Esophagus squamous epithelium (tissue), 5 donors: ENCODE measurements at regions not wholly inside any gene's neighbourhood (a gene's known extent, or its start where the extent isn't known, plus 50 kb on each side); places are given as distances from the start of the nearest gene placed in this dataset.

Experiments
- DNase-seq: peaks from one replicate; lab custom pipeline; 2025; lab: John Stamatoyannopoulos, UW
- H3K27ac ChIP-seq, 4 donors: fragments of 200-600 bp; sonication (generic); one replicate each; pipeline ENCODE4 v1.5.1; 2016 to 2019; ENCODE audit warnings: mild to moderate bottlenecking in 1 of 4
- H3K27me3 ChIP-seq, 4 donors: fragments of 200-600 bp; sonication (generic); 1 replicate in 3 of 4; 2 replicates in 1 of 4; pipeline versions ENCODE4 v1.5.1 to v1.6.0; 2017 to 2021; ENCODE audit warnings: antibody characterized with exemption in 1 of 4
- H3K36me3 ChIP-seq, 3 donors: fragments of 200-600 bp; sonication (generic); one replicate each; pipeline ENCODE4 v1.5.1; 2016 to 2019
- H3K4me1 ChIP-seq, 3 donors: fragments of 200-600 bp; sonication (generic); one replicate each; pipeline ENCODE4 v1.5.1; 2017 to 2019
- H3K4me3 ChIP-seq, 4 donors: fragments of 200-600 bp; sonication (generic); 1 replicate in 3 of 4; 2 replicates in 1 of 4; pipeline ENCODE4 v1.5.1; 2016 to 2019; ENCODE audit warnings: mild to moderate bottlenecking in 2 of 4, moderate library complexity in 1 of 4
- H3K9me3 ChIP-seq, 3 donors: fragments of 200-600 bp; sonication (generic); one replicate each; pipeline ENCODE4 v1.5.1; 2016 to 2019
- CTCF ChIP-seq, 6 experiments: fragments of 450-650 bp in 4 of 6; fragments of 200-600 bp in 2 of 6; sonication (generic) in 2 of 6; IDR thresholded peaks; one replicate each; pipeline ENCODE4 v1.5.1; 2016 to 2019; ENCODE audit warnings: antibody characterized with exemption in 6 of 6, mild to moderate bottlenecking in 4 of 6, moderate library complexity in 4 of 6
- POLR2A ChIP-seq, 4 donors: fragments of 450-650 bp; IDR thresholded peaks; one replicate each; pipeline ENCODE4 v1.6.1; 2017; ENCODE audit warnings: antibody characterized with exemption in 4 of 4, mild to moderate bottlenecking in 4 of 4, moderate library complexity in 3 of 4
- WGBS, 2 donors: methylation state at CpG; one replicate each; pipeline ENCODE4 v1.1.5; 2018; 5-methylcytosine and 5-hydroxymethylcytosine counted together
- intact Hi-C: fragments of 100-400 bp; cut with DNase I; formaldehyde crosslinking; loops from one replicate; pipeline ENCODE4 v1.15.0; 2022
- donor health status: DM: yes; HTN: yes; CAD: no.

GRCh38 chr12:67442896-67443295, 173.7 kb downstream of the CAND1 start:
- Histone ChIP-seq H3K27ac (no peak overlapping the region), H3K27me3 (no peaks in the 10 kb centered on the region), H3K9me3 (no peaks in the 10 kb centered on the region), H3K4me3 (no peak overlapping the region), H3K36me3 (no peaks in the 10 kb centered on the region), H3K4me1 (peaks cover 0 to 13% (median 3%) of the 10 kb centered on the region in 3 donors)
- DNase-seq, result no peak
- no peak for TF ChIP-seq POLR2A (IDR thresholded peaks at IDR 0.05)
- TF ChIP-seq CTCF (IDR thresholded peaks at IDR 0.05), result no peak
- intact Hi-C loops, result loop anchor here (10.0 kb wide), 2 partner anchors 88 to 502 kb away; no protein-coding TSS in a partner anchor
- 78 to 86% methylated on average over 8 of the region's 8 CpGs for WGBS, 2 donors

GRCh38 chr12:67444542-67444941, 175.4 kb downstream of the CAND1 start:
- no peak overlapping the region for H3K27ac ChIP-seq
- H3K9me3 ChIP-seq, result no peaks in the 10 kb centered on the region
- no peak for DNase-seq
- H3K4me1 ChIP-seq, result peaks cover 0 to 13% (median 3%) of the 10 kb centered on the region in 3 donors
- intact Hi-C loops, result loop anchor here (10.0 kb wide), 2 partner anchors 90 to 500 kb away; no protein-coding TSS in a partner anchor
- H3K36me3 ChIP-seq, result no peaks in the 10 kb centered on the region
- H3K27me3 ChIP-seq, result no peaks in the 10 kb centered on the region
- no peak overlapping the region for H3K4me3 ChIP-seq
- no peak for TF ChIP-seq POLR2A (IDR thresholded peaks at IDR 0.05)
- WGBS, 2 donors, result 67 to 85% methylated on average over 5 of the region's 5 CpGs

- intact Hi-C loops, result loop anchor here (10.0 kb wide), 2 partner anchors 92 to 498 kb away; no protein-coding TSS in a partner anchor
- H3K36me3 ChIP-seq, result no peaks in the 10 kb centered on the region
- 77 to 89% methylated on average over 5 of the region's 5 CpGs for WGBS, 2 donors
Measured at GRCh38 chr12:67446716-67447115, 177.6 kb downstream of the CAND1 start.

GRCh38 chr12:67447180-67447579, 178.0 kb downstream of the CAND1 start:
- Histone ChIP-seq H3K4me1 (peaks cover 0 to 4% (median 0%) of the 10 kb centered on the region in 3 donors), H3K27ac (no peak overlapping the region), H3K4me3 (no peak overlapping the region), H3K9me3 (no peaks in the 10 kb centered on the region), H3K36me3 (no peaks in the 10 kb centered on the region), H3K27me3 (no peaks in the 10 kb centered on the region)
- no peak for DNase-seq
- intact Hi-C loops, result loop anchor here (10.0 kb wide), 2 partner anchors 92 to 498 kb away; no protein-coding TSS in a partner anchor
- TF ChIP-seq CTCF (IDR thresholded peaks at IDR 0.05) (no peak), POLR2A (IDR thresholded peaks at IDR 0.05) (no peak)

More at GRCh38 chr12:67446716-67447115, 177.6 kb downstream of the CAND1 start:
- peaks cover 0 to 9% (median under 1%) of the 10 kb centered on the region in 3 donors for H3K4me1 ChIP-seq
- DNase-seq, result no peak
- H3K27ac ChIP-seq, result no peak overlapping the region
- TF ChIP-seq POLR2A (IDR thresholded peaks at IDR 0.05), result no peak
- no peak for TF ChIP-seq CTCF (IDR thresholded peaks at IDR 0.05)
- no peaks in the 10 kb centered on the region for H3K9me3 ChIP-seq
- H3K4me3 ChIP-seq, result no peak overlapping the region
- no peaks in the 10 kb centered on the region for H3K27me3 ChIP-seq

GRCh38 chr12:67449591-67450052, 180.5 kb downstream of the CAND1 start:
- no peaks in the 10 kb centered on the region for H3K27me3 ChIP-seq
- no peaks in the 10 kb centered on the region for H3K4me1 ChIP-seq
- H3K4me3 ChIP-seq, result no peak overlapping the region
- H3K36me3 ChIP-seq, result no peaks in the 10 kb centered on the region
- 64 to 70% methylated on average over 6 of the region's 6 CpGs for WGBS, 2 donors
- TF ChIP-seq POLR2A (IDR thresholded peaks at IDR 0.05), result no peak
- TF ChIP-seq CTCF (IDR thresholded peaks at IDR 0.05), result no peak
- DNase-seq, result no peak
- intact Hi-C loops, result loop anchor here (10.0 kb wide), 2 partner anchors 95 to 495 kb away; no protein-coding TSS in a partner anchor
- H3K9me3 ChIP-seq, result no peaks in the 10 kb centered on the region
- H3K27ac ChIP-seq, result no peak overlapping the region
